ENCODE measurements at regions not wholly inside any gene's neighbourhood (a gene's known extent, or its start where the extent isn't known, plus 50 kb on each side); places are given as distances from the start of the nearest gene placed in this dataset.

DNA sequence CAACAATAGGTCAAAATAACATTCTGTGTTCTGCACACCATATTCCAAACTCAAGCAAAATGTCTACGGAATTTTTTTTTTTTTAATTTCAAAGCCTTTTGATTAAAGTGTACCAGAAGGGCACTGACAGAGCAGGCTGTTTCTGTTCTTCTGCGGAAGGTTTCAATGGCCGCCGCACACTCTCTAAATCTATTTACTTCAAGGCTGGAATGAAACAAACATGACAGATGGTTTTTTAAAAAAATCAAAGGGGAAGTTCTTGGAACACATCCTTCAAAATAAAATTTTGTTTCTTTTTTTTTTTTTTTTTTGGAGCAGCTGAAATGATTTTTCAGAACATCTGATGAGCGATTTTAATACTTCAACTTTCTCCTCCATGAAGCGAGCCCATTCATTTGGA lies 259.1 kb downstream of the TXNL1 start:
- POLR2A ChIA-PET, result no interaction called here
- Histone ChIP-seq H3K4me2 (no peak overlapping the region), H3K4me3 (no peak overlapping the region), H3K9me3 (no peaks in the 10 kb centered on the region), H3K27ac (no peak overlapping the region), H3K4me1 (peaks cover 6% of the 10 kb centered on the region; the same call in 2 of the 3 replicates)
- ATAC-seq (no peak), FAIRE-seq (no peak), DNase-seq (ENCODE audit: low read depth in 1 of 2, low spot score in 1 of 2) (no peak)
- CTCF ChIA-PET, result interaction anchor here (0.6 kb wide), 1 partner anchor 87 kb away, joined by 4 read pairs; no protein-coding TSS in a partner anchor
- TF ChIP-seq BHLHE40 (IDR thresholded peaks at IDR 0.05; ENCODE audit: low read depth, low read length), result no peak
- WGBS (ENCODE audit: missing lambda C conversion rate), result 86% methylated on average over 6 of the region's 6 CpGs

DNA sequence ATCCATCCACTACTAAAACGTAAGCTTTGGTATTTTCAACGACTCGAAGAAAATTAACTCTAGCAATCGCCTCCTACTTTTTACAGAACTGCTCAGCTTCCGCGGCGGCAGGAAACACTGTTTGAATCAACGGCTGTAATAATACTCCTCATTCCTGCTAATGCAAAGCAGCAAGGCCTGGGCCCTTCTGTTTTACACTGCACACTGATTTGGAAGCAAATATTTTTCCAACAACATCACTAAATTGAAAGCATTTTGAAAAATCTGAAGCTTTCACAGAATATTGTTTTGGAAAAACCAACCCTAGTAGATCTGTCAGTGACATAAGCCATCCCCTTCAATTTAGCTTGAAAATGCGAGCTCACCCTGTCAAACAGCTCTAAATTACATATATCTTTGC lies 261.2 kb downstream of the TXNL1 start:
- POLR2A ChIA-PET, result no interaction called here
- WGBS (ENCODE audit: missing lambda C conversion rate), result 85% methylated on average over 9 of the region's 9 CpGs
- ATAC-seq, result no peak
- DNase-seq (ENCODE audit: low read depth in 1 of 2, low spot score in 1 of 2), result no peak
- CTCF ChIA-PET, result interaction anchor here (1.0 to 1.1 kb wide), 2 partner anchors 198 to 1016 kb away, joined by 3 to 4 read pairs; no protein-coding TSS in a partner anchor
- no peak overlapping the region for H3K4me2 ChIP-seq
- H3K4me1 ChIP-seq, result peaks cover 18% of the 10 kb centered on the region
- no peak overlapping the region for H3K4me3 ChIP-seq
- TF ChIP-seq RCOR1 (IDR thresholded peaks at IDR 0.05; ENCODE audit: low read depth, low read length), result no peak
- TF ChIP-seq ZFP36 (IDR thresholded peaks at IDR 0.05; ENCODE audit: borderline replicate concordance, partially characterized antibody), result no peak
- TF ChIP-seq, protein P1, sequence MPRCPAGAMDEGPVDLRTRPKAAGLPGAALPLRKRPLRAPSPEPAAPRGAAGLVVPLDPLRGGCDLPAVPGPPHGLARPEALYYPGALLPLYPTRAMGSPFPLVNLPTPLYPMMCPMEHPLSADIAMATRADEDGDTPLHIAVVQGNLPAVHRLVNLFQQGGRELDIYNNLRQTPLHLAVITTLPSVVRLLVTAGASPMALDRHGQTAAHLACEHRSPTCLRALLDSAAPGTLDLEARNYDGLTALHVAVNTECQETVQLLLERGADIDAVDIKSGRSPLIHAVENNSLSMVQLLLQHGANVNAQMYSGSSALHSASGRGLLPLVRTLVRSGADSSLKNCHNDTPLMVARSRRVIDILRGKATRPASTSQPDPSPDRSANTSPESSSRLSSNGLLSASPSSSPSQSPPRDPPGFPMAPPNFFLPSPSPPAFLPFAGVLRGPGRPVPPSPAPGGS (IDR thresholded peaks at IDR 0.05), result no peak
- TF ChIP-seq RNF2 (IDR thresholded peaks at IDR 0.05; ENCODE audit: borderline replicate concordance, low read depth), result no peak
- no peak for TF ChIP-seq RARB (CRISPR knock-in tag; IDR thresholded peaks at IDR 0.05)
- H3K9me3 ChIP-seq, result no peaks in the 10 kb centered on the region
- no peak overlapping the region for H3K27ac ChIP-seq
- no peak for FAIRE-seq

- POLR2A ChIA-PET, result no interaction called here
- 7% methylated on average over 3 of the region's 3 CpGs for WGBS (ENCODE audit: missing lambda C conversion rate)
- H3K4me3 ChIP-seq, result no peak overlapping the region
Observed at GRCh38 chr18:56374007-56374655, 264.3 kb downstream of the TXNL1 start.

GRCh38 chr18:56373601-56374000 lies 264.8 kb downstream of the TXNL1 start:
- H3K9me3 ChIP-seq, result no peaks in the 10 kb centered on the region
- CTCF ChIA-PET, result no interaction called here
- H3K4me1 ChIP-seq, result peaks cover 18% of the 10 kb centered on the region
- POLR2A ChIA-PET, result no interaction called here
- no peak for ATAC-seq
- WGBS (ENCODE audit: missing lambda C conversion rate), result 93% methylated on average over 2 of the region's 2 CpGs
- no peak overlapping the region for H3K4me3 ChIP-seq
- peak overlapping the region; percentile 67 for H3K4me2 ChIP-seq
- peak overlapping the region; percentile 74 to 83 for H3K27ac ChIP-seq
- DNase-seq (ENCODE audit: low read depth in 1 of 2, low spot score in 1 of 2), result no peak
- TF ChIP-seq FOSB (CRISPR knock-in tag; IDR thresholded peaks at IDR 0.05), result no peak
- no peak for TF ChIP-seq ZFP36 (IDR thresholded peaks at IDR 0.05; ENCODE audit: borderline replicate concordance, partially characterized antibody)
- TF ChIP-seq ESRRA (IDR thresholded peaks at IDR 0.05; ENCODE audit: borderline replicate concordance, low read length), result no peak
- no peak for TF ChIP-seq EP300 (IDR thresholded peaks at IDR 0.05)
- no peak for TF ChIP-seq KDM1A (IDR thresholded peaks at IDR 0.05; ENCODE audit: low read depth)
- no peak for TF ChIP-seq RFX5 (IDR thresholded peaks at IDR 0.05)
- no peak for TF ChIP-seq MAX (IDR thresholded peaks at IDR 0.05)
- TF ChIP-seq, protein P1 (IDR thresholded peaks at IDR 0.05), result no peak
- no peak for TF ChIP-seq EHF (CRISPR knock-in tag; IDR thresholded peaks at IDR 0.05)
- no peak for TF ChIP-seq HEYL (CRISPR knock-in tag; IDR thresholded peaks at IDR 0.05)
- TF ChIP-seq EHMT2 (IDR thresholded peaks at IDR 0.05; ENCODE audit: low read depth), result no peak
- no peak for TF ChIP-seq SMC3 (IDR thresholded peaks at IDR 0.05)
- TF ChIP-seq MAFK (IDR thresholded peaks at IDR 0.05; ENCODE audit: partially characterized antibody), result no peak
- no peak for TF ChIP-seq RNF2 (IDR thresholded peaks at IDR 0.05; ENCODE audit: borderline replicate concordance, low read depth)
- TF ChIP-seq PHF8 (IDR thresholded peaks at IDR 0.05; ENCODE audit: borderline replicate concordance, low read depth), result no peak
- TF ChIP-seq HOXB13 (CRISPR knock-in tag; IDR thresholded peaks at IDR 0.05; ENCODE audit: low read depth), result no peak
- TF ChIP-seq TFCP2L1 (CRISPR knock-in tag; IDR thresholded peaks at IDR 0.05), result no peak
- no peak for TF ChIP-seq RAD21 (conservative IDR thresholded peaks at IDR 0.05 in 1 of 2, IDR thresholded peaks at IDR 0.05 in 1 of 2)
- TF ChIP-seq POLR2A (IDR thresholded peaks at IDR 0.05; ENCODE audit: low read length), result no peak
- no peak for FAIRE-seq

More at GRCh38 chr18:56374007-56374655, 264.3 kb downstream of the TXNL1 start:
- peak; percentile 85 for TF ChIP-seq MAFK (IDR thresholded peaks at IDR 0.05; ENCODE audit: partially characterized antibody)
- TF ChIP-seq, protein P2, sequence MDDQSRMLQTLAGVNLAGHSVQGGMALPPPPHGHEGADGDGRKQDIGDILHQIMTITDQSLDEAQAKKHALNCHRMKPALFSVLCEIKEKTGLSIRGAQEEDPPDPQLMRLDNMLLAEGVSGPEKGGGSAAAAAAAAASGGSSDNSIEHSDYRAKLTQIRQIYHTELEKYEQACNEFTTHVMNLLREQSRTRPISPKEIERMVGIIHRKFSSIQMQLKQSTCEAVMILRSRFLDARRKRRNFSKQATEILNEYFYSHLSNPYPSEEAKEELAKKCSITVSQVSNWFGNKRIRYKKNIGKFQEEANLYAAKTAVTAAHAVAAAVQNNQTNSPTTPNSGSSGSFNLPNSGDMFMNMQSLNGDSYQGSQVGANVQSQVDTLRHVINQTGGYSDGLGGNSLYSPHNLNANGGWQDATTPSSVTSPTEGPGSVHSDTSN (IDR thresholded peaks at IDR 0.05), result no peak
- ATAC-seq, result peak; percentile 57 to 59; a peak in 3 of 6 replicates
- peak overlapping the region; percentile 67 for H3K4me2 ChIP-seq
- no peak for FAIRE-seq
- peak overlapping the region; percentile 74 to 83 for H3K27ac ChIP-seq
- CTCF ChIA-PET, result no interaction called here
- peaks cover 18% of the 10 kb centered on the region for H3K4me1 ChIP-seq
- no peaks in the 10 kb centered on the region for H3K9me3 ChIP-seq
- DNase-seq (ENCODE audit: low read depth in 1 of 2, low spot score in 1 of 2), result peak; percentile 3 to 47
